ENCODE measurements at regions not wholly inside any gene's neighbourhood (a gene's known extent, or its start where the extent isn't known, plus 50 kb on each side); places are given as distances from the start of the nearest gene placed in this dataset.

DNA sequence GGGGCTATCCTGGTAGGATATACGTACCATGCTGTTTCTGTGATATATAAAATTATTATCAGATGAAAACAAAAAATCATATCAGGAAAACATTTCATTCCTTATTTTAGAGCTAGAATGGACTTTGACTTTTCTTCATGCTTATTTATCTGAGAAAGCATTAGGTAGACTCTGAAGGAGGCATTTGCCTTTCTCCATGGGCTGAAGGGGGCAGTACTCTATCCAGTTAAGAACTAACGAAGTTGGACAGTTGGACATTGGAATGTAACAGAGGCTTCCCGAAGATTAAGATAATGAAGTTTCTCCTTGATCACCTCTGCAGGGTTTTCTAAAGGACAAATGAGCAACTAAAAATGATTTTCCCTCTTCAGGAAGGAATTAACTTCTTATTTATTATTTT, 233.9 kb downstream of the SAMD5 start:
- Mint-ChIP-seq H3K4me1 (ENCODE audit: low read depth) (no peaks in the 10 kb centered on the region), H3K27ac (no peak overlapping the region), H3K4me3 (no peak overlapping the region), H3K9me3 (no peaks in the 10 kb centered on the region), H3K36me3 (ENCODE audit: low read depth) (no peaks in the 10 kb centered on the region), H3K27me3 (ENCODE audit: low read depth) (no peaks in the 10 kb centered on the region)

- H3K27me3 Mint-ChIP-seq (ENCODE audit: low read depth) = no peaks in the 10 kb centered on the region
- no peaks in the 10 kb centered on the region for H3K4me1 Mint-ChIP-seq (ENCODE audit: low read depth)
- H3K36me3 Mint-ChIP-seq (ENCODE audit: low read depth) = no peaks in the 10 kb centered on the region
- no peak overlapping the region for H3K27ac Mint-ChIP-seq
- H3K9me3 Mint-ChIP-seq = no peaks in the 10 kb centered on the region
- H3K4me3 Mint-ChIP-seq = no peak overlapping the region
Measured at GRCh38 chr6:147744012-147744411, 235.5 kb downstream of the SAMD5 start.

GRCh38 chr6:147749331-147749730, 240.8 kb downstream of the SAMD5 start:
- Mint-ChIP-seq H3K27me3 (ENCODE audit: low read depth) (no peaks in the 10 kb centered on the region), H3K9me3 (no peaks in the 10 kb centered on the region), H3K4me3 (no peak overlapping the region), H3K4me1 (ENCODE audit: low read depth) (no peaks in the 10 kb centered on the region), H3K27ac (no peak overlapping the region), H3K36me3 (ENCODE audit: low read depth) (no peaks in the 10 kb centered on the region)

- Mint-ChIP-seq H3K27me3 (ENCODE audit: low read depth) (no peaks in the 10 kb centered on the region), H3K4me3 (no peak overlapping the region), H3K9me3 (no peaks in the 10 kb centered on the region), H3K4me1 (ENCODE audit: low read depth) (no peaks in the 10 kb centered on the region), H3K27ac (no peak overlapping the region), H3K36me3 (ENCODE audit: low read depth) (no peaks in the 10 kb centered on the region)
Measured at GRCh38 chr6:147750413-147750812, 241.9 kb downstream of the SAMD5 start.

- Mint-ChIP-seq H3K4me3 (no peak overlapping the region), H3K27ac (no peak overlapping the region), H3K4me1 (ENCODE audit: low read depth) (no peaks in the 10 kb centered on the region)
Measured at GRCh38 chr6:147751232-147751631, 242.7 kb downstream of the SAMD5 start.

DNA sequence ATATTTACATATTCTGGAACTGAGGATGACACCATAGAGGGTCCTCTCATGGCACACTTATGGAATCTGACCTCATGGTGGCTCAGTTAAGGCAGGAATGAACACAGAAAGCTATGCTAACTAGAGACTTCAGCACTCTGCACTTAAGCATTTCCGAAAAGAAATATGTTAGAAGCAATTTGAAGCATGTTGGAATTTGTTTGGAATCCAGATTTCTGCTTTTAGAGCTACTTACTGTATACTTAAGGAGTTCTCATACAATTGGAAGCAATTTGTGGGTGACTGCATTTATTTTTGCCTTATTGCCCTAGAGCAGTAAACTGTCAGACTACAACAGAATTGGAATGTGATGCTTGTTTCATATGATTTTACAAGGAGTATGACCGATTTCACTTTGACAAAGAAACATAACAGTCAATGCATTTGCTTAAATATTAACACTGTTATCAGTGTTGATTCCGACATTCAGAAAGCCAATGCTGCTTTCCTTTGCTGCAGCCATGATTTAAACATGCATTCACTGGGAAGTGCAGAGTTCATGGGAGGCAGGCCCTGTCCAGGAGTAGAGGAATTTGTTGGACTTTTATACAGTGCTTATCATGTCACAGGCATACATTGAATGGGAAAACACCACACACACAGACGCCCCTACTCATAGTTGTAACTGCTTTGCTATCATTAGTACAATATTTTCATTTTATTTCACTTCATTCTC, 244.4 kb downstream of the SAMD5 start:
- no peak overlapping the region for H3K4me3 Mint-ChIP-seq
- no peaks in the 10 kb centered on the region for H3K36me3 Mint-ChIP-seq (ENCODE audit: low read depth)
- H3K27me3 Mint-ChIP-seq (ENCODE audit: low read depth) = no peaks in the 10 kb centered on the region

More at GRCh38 chr6:147751232-147751631, 242.7 kb downstream of the SAMD5 start:
- no peaks in the 10 kb centered on the region for H3K9me3 Mint-ChIP-seq
- H3K27me3 Mint-ChIP-seq (ENCODE audit: low read depth) = no peaks in the 10 kb centered on the region
- no peaks in the 10 kb centered on the region for H3K36me3 Mint-ChIP-seq (ENCODE audit: low read depth)

GRCh38 chr6:147755999-147756398, 247.5 kb downstream of the SAMD5 start:
- H3K9me3 Mint-ChIP-seq = no peaks in the 10 kb centered on the region
- H3K4me3 Mint-ChIP-seq = no peak overlapping the region
- H3K4me1 Mint-ChIP-seq (ENCODE audit: low read depth) = no peaks in the 10 kb centered on the region
- no peak overlapping the region for H3K27ac Mint-ChIP-seq
- no peaks in the 10 kb centered on the region for H3K36me3 Mint-ChIP-seq (ENCODE audit: low read depth)
- no peaks in the 10 kb centered on the region for H3K27me3 Mint-ChIP-seq (ENCODE audit: low read depth)

More for the DNA sequence above, 244.4 kb downstream of the SAMD5 start:
- Mint-ChIP-seq H3K4me1 (ENCODE audit: low read depth) (no peaks in the 10 kb centered on the region), H3K9me3 (no peaks in the 10 kb centered on the region), H3K27ac (no peak overlapping the region)

DNA sequence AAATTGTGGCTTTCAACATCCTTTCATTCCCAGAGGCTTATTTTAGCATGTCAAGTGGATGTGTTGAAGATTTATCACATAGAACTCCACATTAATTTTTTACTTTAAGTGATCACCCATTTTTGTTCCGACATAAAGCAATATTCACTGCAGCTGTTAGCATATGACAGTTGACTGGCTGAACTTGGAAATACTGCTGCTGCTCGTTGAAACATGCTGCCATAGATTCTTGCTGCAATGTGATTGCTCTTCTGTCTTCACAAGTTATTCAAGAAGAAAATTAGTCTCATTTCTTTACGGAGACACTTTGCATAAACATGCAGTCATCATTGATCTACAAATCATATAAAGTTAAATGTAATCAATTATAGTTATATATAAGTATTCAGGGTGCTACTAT, 248.4 kb downstream of the SAMD5 start:
- Mint-ChIP-seq H3K4me1 (ENCODE audit: low read depth) (no peaks in the 10 kb centered on the region), H3K4me3 (no peak overlapping the region), H3K27ac (no peak overlapping the region), H3K27me3 (ENCODE audit: low read depth) (no peaks in the 10 kb centered on the region), H3K36me3 (ENCODE audit: low read depth) (no peaks in the 10 kb centered on the region), H3K9me3 (no peaks in the 10 kb centered on the region)

- Mint-ChIP-seq H3K36me3 (ENCODE audit: low read depth) (no peaks in the 10 kb centered on the region), H3K27ac (no peak overlapping the region), H3K27me3 (ENCODE audit: low read depth) (no peaks in the 10 kb centered on the region), H3K4me1 (ENCODE audit: low read depth) (no peaks in the 10 kb centered on the region), H3K4me3 (no peak overlapping the region), H3K9me3 (no peaks in the 10 kb centered on the region)
Measured at GRCh38 chr6:147757291-147757690, 248.8 kb downstream of the SAMD5 start.

DNA sequence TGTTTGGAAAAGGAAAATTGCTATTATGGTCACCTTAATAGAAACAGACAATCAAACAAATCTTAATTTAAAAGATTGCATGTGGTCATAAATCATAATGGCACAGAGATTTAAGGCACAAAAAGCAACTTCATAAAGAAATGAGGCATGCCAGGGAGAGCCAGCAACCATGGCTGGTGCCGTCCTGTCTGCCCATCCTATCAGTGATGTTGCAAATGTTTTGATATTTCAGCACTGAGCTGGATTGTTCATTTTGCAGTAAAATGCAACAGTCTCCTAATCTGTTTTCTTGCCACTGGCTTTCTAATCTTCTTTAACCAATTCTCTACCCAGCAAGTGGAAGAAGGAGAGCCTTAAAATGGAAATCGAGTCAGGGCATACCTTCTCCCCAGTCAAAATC, 249.8 kb downstream of the SAMD5 start:
- Mint-ChIP-seq H3K9me3 (no peaks in the 10 kb centered on the region), H3K4me1 (ENCODE audit: low read depth) (no peaks in the 10 kb centered on the region), H3K27me3 (ENCODE audit: low read depth) (no peaks in the 10 kb centered on the region), H3K4me3 (no peak overlapping the region), H3K36me3 (ENCODE audit: low read depth) (no peaks in the 10 kb centered on the region), H3K27ac (no peak overlapping the region)

DNA sequence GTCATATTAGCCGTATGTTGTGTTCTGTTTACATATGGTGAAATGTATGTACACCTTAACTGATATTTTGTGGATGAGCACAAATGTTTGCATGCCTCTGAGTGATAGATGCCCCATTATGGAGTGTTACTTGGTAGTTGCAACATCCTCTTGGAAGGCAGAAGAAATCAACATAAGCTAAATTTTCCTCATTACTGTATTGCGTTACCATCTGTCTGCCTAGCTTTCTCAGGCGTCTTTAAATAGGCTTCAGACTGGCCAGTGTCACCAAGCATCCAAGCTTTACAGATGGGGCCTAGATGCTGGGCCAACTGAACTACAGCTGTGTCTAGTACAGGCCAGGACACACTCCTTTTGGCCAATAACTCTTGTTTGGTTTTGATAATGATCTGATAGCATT, 250.6 kb downstream of the SAMD5 start:
- Mint-ChIP-seq H3K4me3 (no peak overlapping the region), H3K36me3 (ENCODE audit: low read depth) (no peaks in the 10 kb centered on the region), H3K27me3 (ENCODE audit: low read depth) (no peaks in the 10 kb centered on the region), H3K4me1 (ENCODE audit: low read depth) (no peaks in the 10 kb centered on the region), H3K9me3 (no peaks in the 10 kb centered on the region), H3K27ac (no peak overlapping the region)

DNA sequence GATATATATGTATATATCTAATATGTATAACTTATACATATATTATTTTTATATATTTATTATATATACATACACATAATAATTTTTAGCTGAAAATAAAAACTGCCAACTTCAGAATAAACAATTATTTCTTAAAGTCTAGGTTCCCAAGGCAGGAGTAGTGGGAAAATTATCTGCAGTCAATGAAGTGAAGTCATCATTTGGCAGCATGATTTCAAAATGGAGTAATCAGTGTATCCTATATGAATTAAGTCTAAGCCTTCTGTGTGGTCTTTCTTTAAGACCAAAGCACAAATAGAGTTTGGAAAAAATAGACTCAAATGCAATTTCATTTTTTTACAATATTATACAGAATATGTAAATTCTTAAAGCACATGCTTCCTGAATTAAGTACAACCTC, 251.0 kb downstream of the SAMD5 start:
- Mint-ChIP-seq H3K27me3 (ENCODE audit: low read depth) (no peaks in the 10 kb centered on the region), H3K9me3 (no peaks in the 10 kb centered on the region), H3K4me3 (no peak overlapping the region), H3K36me3 (ENCODE audit: low read depth) (no peaks in the 10 kb centered on the region), H3K27ac (no peak overlapping the region), H3K4me1 (ENCODE audit: low read depth) (no peaks in the 10 kb centered on the region)

DNA sequence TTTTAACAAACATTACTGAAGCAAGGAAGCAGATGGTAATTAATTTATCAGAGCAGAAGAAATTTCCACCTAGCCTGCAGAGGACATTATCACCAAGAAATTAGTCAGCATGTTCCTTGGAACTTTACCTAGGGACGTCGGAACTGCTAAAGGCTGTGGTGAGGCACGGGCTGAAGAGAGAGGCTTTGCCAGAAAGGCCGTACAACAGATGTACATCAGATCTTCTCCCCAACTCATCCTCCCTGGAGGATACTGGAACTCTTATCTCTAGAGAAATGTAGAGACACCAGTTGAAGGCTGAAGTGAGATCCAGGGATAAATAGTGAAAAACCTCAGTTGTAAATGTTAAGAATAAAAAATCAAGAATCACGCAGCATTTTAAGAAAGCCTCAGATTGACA, 257.1 kb downstream of the SAMD5 start:
- Mint-ChIP-seq H3K4me3 (no peak overlapping the region), H3K36me3 (ENCODE audit: low read depth) (no peaks in the 10 kb centered on the region), H3K9me3 (no peaks in the 10 kb centered on the region), H3K27me3 (ENCODE audit: low read depth) (no peaks in the 10 kb centered on the region), H3K4me1 (ENCODE audit: low read depth) (no peaks in the 10 kb centered on the region), H3K27ac (no peak overlapping the region)

GRCh38 chr6:147768969-147769368, 260.5 kb downstream of the SAMD5 start:
- no peak overlapping the region for H3K4me3 Mint-ChIP-seq
- H3K27me3 Mint-ChIP-seq (ENCODE audit: low read depth) = no peaks in the 10 kb centered on the region
- H3K4me1 Mint-ChIP-seq (ENCODE audit: low read depth) = no peaks in the 10 kb centered on the region
- H3K9me3 Mint-ChIP-seq = no peaks in the 10 kb centered on the region
- H3K36me3 Mint-ChIP-seq (ENCODE audit: low read depth) = no peaks in the 10 kb centered on the region
- H3K27ac Mint-ChIP-seq = no peak overlapping the region

DNA sequence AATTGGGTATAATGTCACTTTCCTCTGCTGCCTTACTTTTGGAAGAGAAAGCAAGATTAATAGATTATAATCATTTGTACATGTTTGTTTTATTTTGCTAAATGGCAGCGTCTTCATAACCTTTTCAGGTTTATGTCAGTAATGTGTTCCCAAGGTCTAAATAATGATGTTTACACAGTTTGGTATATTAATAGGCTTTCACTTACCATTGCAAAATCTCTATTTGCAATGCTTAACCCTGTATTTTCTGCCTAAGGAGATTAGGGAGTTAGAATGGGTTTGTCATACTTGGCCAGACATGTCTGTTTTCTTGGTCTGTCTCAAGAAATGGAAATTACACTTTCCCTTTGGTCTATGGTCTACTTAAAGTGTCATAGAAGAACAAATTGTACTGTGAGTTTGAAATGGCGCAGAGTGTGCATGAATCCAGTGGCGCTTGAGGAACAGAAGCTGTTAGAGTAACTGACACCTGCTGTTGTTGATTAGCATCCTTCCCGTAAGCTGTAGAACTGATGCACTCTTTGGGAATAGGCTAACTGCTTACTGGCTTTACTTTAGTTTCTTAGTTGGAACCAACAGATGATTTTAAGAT, 261.1 kb downstream of the SAMD5 start:
- Mint-ChIP-seq H3K36me3 (ENCODE audit: low read depth) (no peaks in the 10 kb centered on the region), H3K27ac (no peak overlapping the region), H3K9me3 (no peaks in the 10 kb centered on the region), H3K27me3 (ENCODE audit: low read depth) (no peaks in the 10 kb centered on the region), H3K4me1 (ENCODE audit: low read depth) (no peaks in the 10 kb centered on the region), H3K4me3 (no peak overlapping the region)

Data from T-helper 1 cell treated with Interleukin-12 subunit alpha and Interleukin-12 subunit beta and Interleukin-4 antibody, amounts not matched to agents 30 μg/mL and 1 μg/mL, for 36 hours (primary cell).